GM13977 (cell line): ENCODE measurements at regions not wholly inside any gene's neighbourhood (a gene's known extent, or its start where the extent isn't known, plus 50 kb on each side); places are given as distances from the start of the nearest gene placed in this dataset.

Experiments
- DNase-seq: peaks from one replicate; pipeline ENCODE4 v3.0.0; 2012; ENCODE audit warnings: low spot score
- CTCF ChIP-seq: IDR thresholded peaks from 2 replicates; pipeline ENCODE4 v1.5.1; 2012; ENCODE audit warnings: mild to moderate bottlenecking, control low read depth; ENCODE audit not compliant: insufficient read depth; ENCODE audit errors: extremely low read depth, missing control alignments
- in situ Hi-C: fragments of 300-500 bp; cut with MboI; formaldehyde crosslinking; loops from one replicate; pipeline ENCODE4 v1.12.0; 2022; ENCODE audit warnings: low sequenced_read_pairs, low pct_unique_long_range_greater_than_20kb, mixed read lengths, inconsistent platforms; ENCODE audit not compliant: unreplicated experiment

DNA sequence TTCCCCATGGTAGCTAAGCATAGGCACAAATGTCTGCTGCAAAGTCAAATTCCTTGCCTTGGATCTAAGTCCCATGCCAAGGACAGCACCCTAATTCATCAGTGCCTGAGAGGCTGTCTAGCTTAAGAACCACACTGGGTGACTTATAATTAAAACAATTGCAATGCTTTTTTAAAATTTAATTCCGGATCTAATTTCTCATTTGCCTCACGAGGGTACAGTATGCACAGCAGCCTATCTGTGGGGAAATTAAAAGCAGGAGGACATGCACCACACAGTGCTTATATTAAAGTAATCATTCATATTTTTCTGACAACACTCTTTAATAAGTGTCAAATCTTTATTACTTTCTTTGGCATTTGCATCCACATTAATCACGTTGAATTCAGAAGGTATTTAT, 378.8 kb downstream of the GPAM start:
- in situ Hi-C loops, result no loop called here
- no peak for DNase-seq
- TF ChIP-seq CTCF, result no peak

DNA sequence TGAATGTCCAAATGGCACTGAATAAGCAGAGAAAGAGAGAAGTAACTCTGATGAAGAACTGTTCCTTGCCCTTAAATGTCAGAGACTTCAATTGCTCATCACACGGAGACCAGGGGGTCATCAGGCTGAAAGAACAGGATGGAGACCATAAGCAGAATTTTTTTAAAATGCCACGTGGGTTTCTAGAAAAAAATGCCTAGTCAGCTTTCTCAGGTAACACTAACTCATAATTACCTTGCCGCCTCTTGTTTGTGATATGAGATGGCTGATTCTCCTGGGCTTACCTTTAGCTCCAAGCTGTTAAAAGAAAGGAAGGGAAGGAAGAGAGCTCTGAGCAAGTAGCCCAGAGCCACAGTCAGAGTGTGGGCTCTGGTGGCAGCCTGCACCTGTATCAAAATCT, 372.0 kb downstream of the GPAM start:
- TF ChIP-seq CTCF, result no peak
- in situ Hi-C loops, result no loop called here
- no peak for DNase-seq

DNA sequence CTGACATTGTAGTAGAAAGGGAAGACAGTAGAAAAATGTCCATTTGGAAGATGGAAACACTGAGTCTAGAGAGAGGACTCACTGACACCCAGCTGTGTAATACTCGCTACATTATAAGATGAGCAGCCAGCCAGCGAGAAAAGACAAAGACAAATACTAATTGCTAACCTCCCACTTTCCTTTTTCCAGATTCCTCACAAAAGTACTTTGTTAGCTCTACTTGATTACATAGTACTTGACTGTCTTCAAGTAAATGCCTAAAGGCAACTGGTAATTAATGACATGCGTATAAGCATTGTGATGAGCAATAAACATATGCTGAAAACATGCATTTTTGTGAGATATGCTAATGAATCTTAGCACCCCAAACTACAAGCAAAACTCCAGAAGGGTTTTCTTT, 363.1 kb downstream of the GPAM start:
- no peak for DNase-seq
- no peak for TF ChIP-seq CTCF
- in situ Hi-C loops, result no loop called here

- in situ Hi-C loops, result no loop called here
- TF ChIP-seq CTCF, result no peak
- no peak for DNase-seq
Observed at GRCh38 chr10:111821871-111822270, 361.7 kb downstream of the GPAM start.

- in situ Hi-C loops, result no loop called here
- TF ChIP-seq CTCF, result no peak
- no peak for DNase-seq
Observed at GRCh38 chr10:111822661-111823060, 360.9 kb downstream of the GPAM start.

- no peak for DNase-seq
- TF ChIP-seq CTCF, result no peak
- in situ Hi-C loops, result no loop called here
Observed at GRCh38 chr10:111824128-111824527, 359.4 kb downstream of the GPAM start.

- in situ Hi-C loops, result no loop called here
- no peak for TF ChIP-seq CTCF
- DNase-seq, result no peak
Observed at GRCh38 chr10:111830359-111830758, 353.2 kb downstream of the GPAM start.
